ENCODE measurements at regions not wholly inside any gene's neighbourhood (a gene's known extent, or its start where the extent isn't known, plus 50 kb on each side); places are given as distances from the start of the nearest gene placed in this dataset.

GRCh38 chr3:64299206-64299605 lies 73.9 kb upstream of the PRICKLE2 start:
- Histone ChIP-seq H3K9me3 (ENCODE audit: insufficient read depth, low read length, severe bottlenecking) (peaks cover 4% of the 10 kb centered on the region), H4K20me1 (ENCODE audit: insufficient read depth, low read length) (no peaks in the 10 kb centered on the region), H3K36me3 (ENCODE audit: insufficient read depth, low read length) (no peaks in the 10 kb centered on the region), H3K9ac (ENCODE audit: low read depth, low read length) (no peak overlapping the region), H3K4me2 (ENCODE audit: insufficient read depth, low read length) (no peak overlapping the region), H3K27me3 (ENCODE audit: insufficient read depth, low read length, poor library complexity) (no peaks in the 10 kb centered on the region), H3K27ac (ENCODE audit: low read length) (no peak overlapping the region), H3K79me2 (ENCODE audit: insufficient read depth, low read length) (no peaks in the 10 kb centered on the region), H2AFZ (ENCODE audit: low read depth, low read length) (no peak overlapping the region), H3K4me3 (ENCODE audit: low read depth in 1 of 2, low read length in 2 of 2) (no peak overlapping the region), H3K4me1 (ENCODE audit: insufficient read depth, low read length) (no peaks in the 10 kb centered on the region)
- ATAC-seq (ENCODE audit: insufficient read depth, low read depth) (no peak), DNase-seq (no peak)
- TF ChIP-seq EZH2 (IDR thresholded peaks at IDR 0.05; ENCODE audit: borderline replicate concordance, low read depth, low read length, severe bottlenecking) (no peak), CTCF (IDR thresholded peaks at IDR 0.05; ENCODE audit: borderline replicate concordance, extremely low read depth, low read length, poor library complexity, severe bottlenecking) (no peak)

- H3K79me2 ChIP-seq (ENCODE audit: insufficient read depth, low read length) = no peaks in the 10 kb centered on the region
- H3K27ac ChIP-seq (ENCODE audit: low read length) = no peak overlapping the region
- H3K4me1 ChIP-seq (ENCODE audit: insufficient read depth, low read length) = no peaks in the 10 kb centered on the region
- no peaks in the 10 kb centered on the region for H3K27me3 ChIP-seq (ENCODE audit: insufficient read depth, low read length, poor library complexity)
- H3K9me3 ChIP-seq (ENCODE audit: insufficient read depth, low read length, severe bottlenecking) = peaks cover 4% of the 10 kb centered on the region
- H3K4me2 ChIP-seq (ENCODE audit: insufficient read depth, low read length) = no peak overlapping the region
- ATAC-seq (ENCODE audit: insufficient read depth, low read depth) (no peak), DNase-seq (no peak)
- no peak overlapping the region for H3K9ac ChIP-seq (ENCODE audit: low read depth, low read length)
- no peak overlapping the region for H3K4me3 ChIP-seq (ENCODE audit: low read depth in 1 of 2, low read length in 2 of 2)
- TF ChIP-seq CTCF (IDR thresholded peaks at IDR 0.05; ENCODE audit: borderline replicate concordance, extremely low read depth, low read length, poor library complexity, severe bottlenecking) (no peak), EZH2 (IDR thresholded peaks at IDR 0.05; ENCODE audit: borderline replicate concordance, low read depth, low read length, severe bottlenecking) (no peak)
- no peak overlapping the region for H2AFZ ChIP-seq (ENCODE audit: low read depth, low read length)
- no peaks in the 10 kb centered on the region for H4K20me1 ChIP-seq (ENCODE audit: insufficient read depth, low read length)
- no peaks in the 10 kb centered on the region for H3K36me3 ChIP-seq (ENCODE audit: insufficient read depth, low read length)
Observed at GRCh38 chr3:64297563-64297962, 72.3 kb upstream of the PRICKLE2 start.

- no peak overlapping the region for H3K27ac ChIP-seq (ENCODE audit: low read length)
- no peak overlapping the region for H2AFZ ChIP-seq (ENCODE audit: low read depth, low read length)
- DNase-seq (no peak), ATAC-seq (ENCODE audit: insufficient read depth, low read depth) (no peak)
- H4K20me1 ChIP-seq (ENCODE audit: insufficient read depth, low read length) = no peaks in the 10 kb centered on the region
- H3K79me2 ChIP-seq (ENCODE audit: insufficient read depth, low read length) = no peaks in the 10 kb centered on the region
- no peak overlapping the region for H3K4me2 ChIP-seq (ENCODE audit: insufficient read depth, low read length)
- no peak overlapping the region for H3K9ac ChIP-seq (ENCODE audit: low read depth, low read length)
- H3K27me3 ChIP-seq (ENCODE audit: insufficient read depth, low read length, poor library complexity) = no peaks in the 10 kb centered on the region
- H3K9me3 ChIP-seq (ENCODE audit: insufficient read depth, low read length, severe bottlenecking) = peaks cover 4% of the 10 kb centered on the region
- H3K4me1 ChIP-seq (ENCODE audit: insufficient read depth, low read length) = no peaks in the 10 kb centered on the region
- H3K4me3 ChIP-seq (ENCODE audit: low read depth in 1 of 2, low read length in 2 of 2) = no peak overlapping the region
- TF ChIP-seq EZH2 (IDR thresholded peaks at IDR 0.05; ENCODE audit: borderline replicate concordance, low read depth, low read length, severe bottlenecking) (no peak), CTCF (IDR thresholded peaks at IDR 0.05; ENCODE audit: borderline replicate concordance, extremely low read depth, low read length, poor library complexity, severe bottlenecking) (no peak)
- no peaks in the 10 kb centered on the region for H3K36me3 ChIP-seq (ENCODE audit: insufficient read depth, low read length)
Observed at GRCh38 chr3:64295594-64295993, 70.3 kb upstream of the PRICKLE2 start.

- Histone ChIP-seq H4K20me1 (ENCODE audit: insufficient read depth, low read length) (no peaks in the 10 kb centered on the region), H3K4me2 (ENCODE audit: insufficient read depth, low read length) (no peak overlapping the region), H3K4me1 (ENCODE audit: insufficient read depth, low read length) (no peaks in the 10 kb centered on the region), H2AFZ (ENCODE audit: low read depth, low read length) (no peak overlapping the region), H3K27ac (ENCODE audit: low read length) (no peak overlapping the region), H3K4me3 (ENCODE audit: low read depth in 1 of 2, low read length in 2 of 2) (no peak overlapping the region), H3K36me3 (ENCODE audit: insufficient read depth, low read length) (no peaks in the 10 kb centered on the region), H3K9me3 (ENCODE audit: insufficient read depth, low read length, severe bottlenecking) (peaks cover 4% of the 10 kb centered on the region), H3K9ac (ENCODE audit: low read depth, low read length) (no peak overlapping the region), H3K27me3 (ENCODE audit: insufficient read depth, low read length, poor library complexity) (no peaks in the 10 kb centered on the region), H3K79me2 (ENCODE audit: insufficient read depth, low read length) (no peaks in the 10 kb centered on the region)
- TF ChIP-seq CTCF (IDR thresholded peaks at IDR 0.05; ENCODE audit: borderline replicate concordance, extremely low read depth, low read length, poor library complexity, severe bottlenecking) (no peak), EZH2 (IDR thresholded peaks at IDR 0.05; ENCODE audit: borderline replicate concordance, low read depth, low read length, severe bottlenecking) (no peak)
- ATAC-seq (ENCODE audit: insufficient read depth, low read depth) = no peak
- no peak for DNase-seq
Observed at GRCh38 chr3:64294771-64295170, 69.5 kb upstream of the PRICKLE2 start.
